Activated CD8-positive, alpha-beta T cell treated with anti-CD3 and anti-CD28 coated beads for 36 hours (primary cell): ENCODE measurements at regions not wholly inside any gene's neighbourhood (a gene's known extent, or its start where the extent isn't known, plus 50 kb on each side); places are given as distances from the start of the nearest gene placed in this dataset.

ENCODE experiments used
- ATAC-seq: fragments of 200-7000 bp; cut with Tn5 transposase; one replicate; pipeline ENCODE4 v1.10.0; 2021; ENCODE audit warnings: mild to moderate bottlenecking, moderate library complexity
- CTCF ChIA-PET: fragments of 350-600 bp; sonication (Branson Sonifier 250); formaldehyde crosslinking; loops from one replicate; lab custom pipeline; 2021; ENCODE audit warnings: antibody characterized with exemption; lab: Charles Lee
- POLR2A ChIA-PET: fragments of 350-600 bp; sonication (Branson Sonifier 250); formaldehyde crosslinking; loops from one replicate; lab custom pipeline; 2021; ENCODE audit warnings: antibody characterized with exemption; lab: Charles Lee
- DNase-seq: peaks from one replicate; pipeline ENCODE4 v3.0.0-alpha.2; 2020
- H3K27ac Mint-ChIP-seq: one replicate; pipeline ENCODE4 v1.8.0; 2021; ENCODE audit warnings: mild to moderate bottlenecking, mixed read lengths
- H3K27me3 Mint-ChIP-seq: one replicate; pipeline ENCODE4 v1.8.0; 2021; ENCODE audit warnings: mixed read lengths
- H3K36me3 Mint-ChIP-seq: one replicate; pipeline ENCODE4 v1.8.0; 2021; ENCODE audit warnings: low read depth, mixed read lengths
- H3K4me1 Mint-ChIP-seq: one replicate; pipeline ENCODE4 v1.8.0; 2021; ENCODE audit warnings: low read depth, mixed read lengths
- H3K4me3 Mint-ChIP-seq: one replicate; pipeline ENCODE4 v1.8.0; 2021; ENCODE audit warnings: mild to moderate bottlenecking, moderate library complexity, mixed read lengths
- H3K9me3 Mint-ChIP-seq: one replicate; pipeline ENCODE4 v1.8.0; 2021; ENCODE audit warnings: mixed read lengths
- CTCF ChIP-seq: fragments of 200-600 bp; IDR thresholded peaks from one replicate; pipeline ENCODE4 v1.8.0; 2022; ENCODE audit warnings: antibody characterized with exemption, mild to moderate bottlenecking
- intact Hi-C: fragments of 100-400 bp; cut with micrococcal nuclease; formaldehyde crosslinking; loops from one replicate; pipeline ENCODE4 v1.10.0; 2022

- intact Hi-C loops = no loop called here
- Mint-ChIP-seq H3K4me3 (no peak overlapping the region), H3K27ac (no peak overlapping the region), H3K27me3 (peaks cover 2% of the 10 kb centered on the region), H3K9me3 (peaks cover 3% of the 10 kb centered on the region), H3K36me3 (no peaks in the 10 kb centered on the region), H3K4me1 (no peaks in the 10 kb centered on the region)
- ATAC-seq = no peak
- CTCF ChIA-PET = no interaction called here
- POLR2A ChIA-PET = interaction anchor here (0.5 to 0.7 kb wide), 2 partner anchors 217 to 345 kb away, joined by 3 read pairs; no protein-coding TSS in a partner anchor
- TF ChIP-seq CTCF = no peak
- no peak for DNase-seq
Measured at GRCh38 chr7:13090959-13091358, 403.5 kb downstream of the ARL4A start.

- DNase-seq (no peak), ATAC-seq (no peak)
- Mint-ChIP-seq H3K27me3 (peaks cover 2% of the 10 kb centered on the region), H3K4me3 (no peak overlapping the region), H3K36me3 (no peaks in the 10 kb centered on the region), H3K4me1 (no peaks in the 10 kb centered on the region), H3K27ac (no peak overlapping the region), H3K9me3 (peaks cover 3% of the 10 kb centered on the region)
- POLR2A ChIA-PET = no interaction called here
- CTCF ChIA-PET = no interaction called here
- no peak for TF ChIP-seq CTCF
- intact Hi-C loops = no loop called here
Measured at GRCh38 chr7:13091974-13092707, 404.7 kb downstream of the ARL4A start.

- no peak for ATAC-seq
- Mint-ChIP-seq H3K4me1 (no peaks in the 10 kb centered on the region), H3K27me3 (peaks cover 2% of the 10 kb centered on the region), H3K4me3 (no peak overlapping the region), H3K9me3 (peaks cover 3% of the 10 kb centered on the region), H3K27ac (no peak overlapping the region), H3K36me3 (no peaks in the 10 kb centered on the region)
- ChIA-PET CTCF (no interaction called here), POLR2A (no interaction called here)
- DNase-seq = no peak
- intact Hi-C loops = no loop called here
- TF ChIP-seq CTCF = no peak
Measured at GRCh38 chr7:13092708-13093005, 405.2 kb downstream of the ARL4A start.

- Mint-ChIP-seq H3K9me3 (peaks cover 3% of the 10 kb centered on the region), H3K27ac (no peak overlapping the region), H3K4me1 (no peaks in the 10 kb centered on the region), H3K27me3 (peaks cover 2% of the 10 kb centered on the region), H3K36me3 (no peaks in the 10 kb centered on the region), H3K4me3 (no peak overlapping the region)
- no peak for TF ChIP-seq CTCF
- POLR2A ChIA-PET = no interaction called here
- CTCF ChIA-PET = no interaction called here
- no peak for DNase-seq
- no peak for ATAC-seq
- intact Hi-C loops = no loop called here
Measured at GRCh38 chr7:13093160-13093559, 405.7 kb downstream of the ARL4A start.

GRCh38 chr7:13097499-13097898 is 410.1 kb downstream of the ARL4A start:
- TF ChIP-seq CTCF = no peak
- intact Hi-C loops = no loop called here
- DNase-seq = no peak
- Mint-ChIP-seq H3K4me3 (no peak overlapping the region), H3K36me3 (no peaks in the 10 kb centered on the region), H3K9me3 (no peaks in the 10 kb centered on the region), H3K4me1 (no peaks in the 10 kb centered on the region), H3K27ac (no peak overlapping the region), H3K27me3 (peaks cover 2% of the 10 kb centered on the region)
- ChIA-PET CTCF (no interaction called here), POLR2A (no interaction called here)
- no peak for ATAC-seq
